Lower leg skin (tissue), 3 donors: ENCODE measurements at regions not wholly inside any gene's neighbourhood (a gene's known extent, or its start where the extent isn't known, plus 50 kb on each side); places are given as distances from the start of the nearest gene placed in this dataset.

Experiments
- CTCF ChIP-seq, 3 donors: fragments of 450-650 bp; IDR thresholded peaks; one replicate each; pipeline ENCODE4 v1.5.1; 2016; ENCODE audit warnings: antibody characterized with exemption in 3 of 3, mild to moderate bottlenecking in 3 of 3, moderate library complexity in 2 of 3
- POLR2A ChIP-seq, 2 donors: fragments of 450-650 bp; IDR thresholded peaks; one replicate each; pipeline ENCODE4 v1.6.1; 2016 to 2017; ENCODE audit warnings: antibody characterized with exemption in 2 of 2, mild to moderate bottlenecking in 1 of 2, moderate library complexity in 1 of 2

- TF ChIP-seq POLR2A (IDR thresholded peaks at IDR 0.05) (no peak), CTCF (IDR thresholded peaks at IDR 0.05) (no peak)
These were observed 68.6 kb downstream of the TMEM30B start for GRCh38 chr14:61212546-61212945.
